Tibial artery (tissue), 4 donors: ENCODE measurements at regions not wholly inside any gene's neighbourhood (a gene's known extent, or its start where the extent isn't known, plus 50 kb on each side); places are given as distances from the start of the nearest gene placed in this dataset.

ENCODE experiments used
- DNase-seq, 2 donors: peaks; one replicate each; pipeline ENCODE4 v3.0.0-alpha.2; 2019
- H3K27ac ChIP-seq, 2 donors: fragments of 200-600 bp; sonication (generic) in 1 of 2; 1 replicate in 1 of 2; 2 replicates in 1 of 2; pipeline ENCODE4 v1.5.1; 2018 to 2019; ENCODE audit warnings: mild to moderate bottlenecking in 1 of 2
- H3K27me3 ChIP-seq, 2 donors: fragments of 200-600 bp; sonication (generic) in 1 of 2; one replicate each; pipeline versions ENCODE4 v1.5.1 to v1.6.0; 2016 to 2019
- H3K36me3 ChIP-seq, 3 donors: fragments of 200-600 bp; sonication (generic) in 2 of 3; one replicate each; pipeline ENCODE4 v1.5.1; 2016 to 2019; ENCODE audit warnings: mild to moderate bottlenecking in 2 of 3
- H3K4me1 ChIP-seq, 4 donors: fragments of 200-600 bp; sonication (generic) in 2 of 4; 1 replicate in 3 of 4; 2 replicates in 1 of 4; pipeline ENCODE4 v1.5.1; 2016 to 2019
- H3K4me3 ChIP-seq, 2 donors: fragments of 200-600 bp; sonication (generic) in 1 of 2; 1 replicate in 1 of 2; 2 replicates in 1 of 2; pipeline ENCODE4 v1.5.1; 2018 to 2019; ENCODE audit warnings: mild to moderate bottlenecking in 2 of 2
- H3K9me3 ChIP-seq, 3 donors: fragments of 200-600 bp; sonication (generic) in 1 of 3; one replicate each; pipeline ENCODE4 v1.5.1; 2016 to 2019
- intact Hi-C: fragments of 100-400 bp; cut with DNase I; formaldehyde crosslinking; loops from one replicate; pipeline ENCODE4 v1.15.0; 2023; ENCODE audit warnings: low total_unique reads
- TF ChIP-seq, protein P1 (sequence below), 2 experiments: fragments of 200-600 bp in 1 of 2; fragments of 450-650 bp in 1 of 2; IDR thresholded peaks; one replicate each; pipeline ENCODE4 v1.5.1; 2017 to 2019; ENCODE audit warnings: antibody characterized with exemption in 2 of 2, mild to moderate bottlenecking in 1 of 2, moderate library complexity in 1 of 2

DNA sequence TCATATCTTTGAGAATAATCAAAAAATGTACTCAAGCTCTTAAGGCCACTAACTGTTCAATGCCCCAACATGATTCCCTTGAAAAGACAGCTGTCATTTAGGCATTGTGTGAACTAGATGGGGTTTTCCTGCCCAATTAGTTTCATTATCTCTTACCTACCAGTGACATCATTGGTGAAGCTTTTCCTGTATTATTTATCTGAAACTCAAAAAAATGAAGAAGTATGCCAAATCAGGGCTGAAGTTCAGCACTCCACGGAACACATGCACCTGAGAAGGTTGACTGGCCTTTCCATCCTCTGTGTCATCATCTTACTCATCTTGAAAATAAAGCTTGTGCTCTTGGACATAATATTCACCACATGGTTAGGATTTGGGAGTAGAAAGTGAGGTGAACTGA is 126.4 kb downstream of the TXNL1 start:
- intact Hi-C loops: no loop called here
- TF ChIP-seq, protein P1, sequence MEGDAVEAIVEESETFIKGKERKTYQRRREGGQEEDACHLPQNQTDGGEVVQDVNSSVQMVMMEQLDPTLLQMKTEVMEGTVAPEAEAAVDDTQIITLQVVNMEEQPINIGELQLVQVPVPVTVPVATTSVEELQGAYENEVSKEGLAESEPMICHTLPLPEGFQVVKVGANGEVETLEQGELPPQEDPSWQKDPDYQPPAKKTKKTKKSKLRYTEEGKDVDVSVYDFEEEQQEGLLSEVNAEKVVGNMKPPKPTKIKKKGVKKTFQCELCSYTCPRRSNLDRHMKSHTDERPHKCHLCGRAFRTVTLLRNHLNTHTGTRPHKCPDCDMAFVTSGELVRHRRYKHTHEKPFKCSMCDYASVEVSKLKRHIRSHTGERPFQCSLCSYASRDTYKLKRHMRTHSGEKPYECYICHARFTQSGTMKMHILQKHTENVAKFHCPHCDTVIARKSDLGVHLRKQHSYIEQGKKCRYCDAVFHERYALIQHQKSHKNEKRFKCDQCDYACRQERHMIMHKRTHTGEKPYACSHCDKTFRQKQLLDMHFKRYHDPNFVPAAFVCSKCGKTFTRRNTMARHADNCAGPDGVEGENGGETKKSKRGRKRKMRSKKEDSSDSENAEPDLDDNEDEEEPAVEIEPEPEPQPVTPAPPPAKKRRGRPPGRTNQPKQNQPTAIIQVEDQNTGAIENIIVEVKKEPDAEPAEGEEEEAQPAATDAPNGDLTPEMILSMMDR (IDR thresholded peaks at IDR 0.05): no peak
- Histone ChIP-seq H3K27ac (no peak overlapping the region), H3K9me3 (no peaks in the 10 kb centered on the region), H3K36me3 (no peaks in the 10 kb centered on the region), H3K27me3 (no peaks in the 10 kb centered on the region), H3K4me3 (no peak overlapping the region), H3K4me1 (no peaks in the 10 kb centered on the region)
- no peak for DNase-seq

DNA sequence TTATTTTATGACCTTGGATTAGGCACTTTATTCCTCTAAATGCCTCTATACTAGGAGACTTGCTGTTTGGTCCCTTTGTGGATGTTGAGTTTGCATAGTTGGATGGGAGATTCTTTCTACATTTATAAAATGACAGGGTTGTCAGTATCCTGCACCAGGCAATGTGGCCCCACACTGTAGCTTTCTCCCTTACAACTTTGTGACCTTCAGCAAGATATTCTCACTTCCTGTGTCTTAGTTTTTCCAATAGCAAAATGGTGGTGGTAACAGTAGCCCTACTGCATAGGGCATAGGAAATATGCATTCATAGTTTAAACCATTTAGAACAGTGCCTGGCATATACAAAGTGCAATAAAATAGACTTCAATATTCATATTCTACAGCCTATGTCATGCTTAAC is 128.3 kb downstream of the TXNL1 start:
- no peak overlapping the region for H3K27ac ChIP-seq
- H3K36me3 ChIP-seq: no peaks in the 10 kb centered on the region

DNA sequence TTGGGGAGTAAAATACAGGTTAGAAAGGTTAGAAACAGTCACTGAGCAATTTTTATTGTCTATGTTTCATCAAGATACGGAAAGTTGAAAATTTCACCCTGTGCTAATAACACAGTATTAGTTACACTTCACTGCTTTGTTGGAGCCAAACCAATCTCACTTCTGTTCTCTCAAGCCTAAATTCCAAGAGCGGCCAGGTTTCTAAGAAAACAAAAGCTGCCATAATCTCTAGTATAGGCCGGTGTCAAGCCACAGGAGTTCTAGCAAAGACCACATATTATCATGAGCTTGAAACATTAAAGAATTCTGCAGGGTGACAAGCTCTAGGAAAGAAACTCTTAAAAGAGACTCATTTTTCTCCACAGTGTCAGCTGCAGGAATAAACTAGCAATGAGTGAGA is 128.7 kb downstream of the TXNL1 start:
- Histone ChIP-seq H3K27ac (no peak overlapping the region), H3K36me3 (no peaks in the 10 kb centered on the region), H3K27me3 (no peaks in the 10 kb centered on the region), H3K4me3 (no peak overlapping the region), H3K9me3 (no peaks in the 10 kb centered on the region), H3K4me1 (no peaks in the 10 kb centered on the region)
- intact Hi-C loops: no loop called here
- DNase-seq: no peak
- TF ChIP-seq, protein P1 (IDR thresholded peaks at IDR 0.05): no peak

More for the DNA sequence above, 128.3 kb downstream of the TXNL1 start:
- H3K4me1 ChIP-seq: no peaks in the 10 kb centered on the region
- no peak for DNase-seq
- intact Hi-C loops: no loop called here
- H3K9me3 ChIP-seq: no peaks in the 10 kb centered on the region
- TF ChIP-seq, protein P1 (IDR thresholded peaks at IDR 0.05): no peak
- H3K27me3 ChIP-seq: no peaks in the 10 kb centered on the region
- no peak overlapping the region for H3K4me3 ChIP-seq

DNA sequence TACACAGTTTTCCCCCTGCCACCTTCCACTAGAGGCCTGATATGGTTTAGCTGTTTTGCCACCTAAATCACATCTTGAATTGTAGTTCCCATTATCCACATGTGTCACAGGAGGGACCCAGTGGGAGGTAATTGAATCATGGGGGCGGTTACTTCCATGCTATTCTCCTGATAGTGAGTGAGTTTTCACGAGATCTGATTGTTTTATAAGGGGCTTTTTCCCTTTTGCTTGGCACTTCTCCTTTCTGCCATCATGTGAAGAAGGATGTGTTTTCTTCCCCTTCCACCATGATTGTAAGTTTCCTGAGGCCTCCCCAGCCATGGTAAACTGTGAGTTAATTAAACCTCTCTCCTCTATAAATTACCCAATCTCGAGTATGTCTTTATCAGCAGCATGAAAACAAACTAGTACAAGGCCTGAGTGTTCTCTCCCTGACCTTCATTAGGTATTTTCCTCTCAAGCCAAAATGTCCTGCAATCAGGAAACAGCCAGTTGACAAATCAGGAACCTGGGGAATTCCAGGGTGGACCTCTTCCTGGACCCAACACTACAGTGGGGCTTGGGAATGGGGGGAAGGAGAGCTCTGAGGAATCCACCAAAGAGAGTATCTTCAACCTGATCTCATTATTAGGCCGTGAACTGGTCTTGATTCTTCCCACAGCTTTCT is 129.9 kb downstream of the TXNL1 start:
- Histone ChIP-seq H3K27me3 (no peaks in the 10 kb centered on the region), H3K9me3 (no peaks in the 10 kb centered on the region), H3K4me1 (no peaks in the 10 kb centered on the region), H3K4me3 (no peak overlapping the region), H3K36me3 (no peaks in the 10 kb centered on the region), H3K27ac (no peak overlapping the region)
- TF ChIP-seq, protein P1 (IDR thresholded peaks at IDR 0.05): no peak
- intact Hi-C loops: no loop called here
- DNase-seq: no peak

DNA sequence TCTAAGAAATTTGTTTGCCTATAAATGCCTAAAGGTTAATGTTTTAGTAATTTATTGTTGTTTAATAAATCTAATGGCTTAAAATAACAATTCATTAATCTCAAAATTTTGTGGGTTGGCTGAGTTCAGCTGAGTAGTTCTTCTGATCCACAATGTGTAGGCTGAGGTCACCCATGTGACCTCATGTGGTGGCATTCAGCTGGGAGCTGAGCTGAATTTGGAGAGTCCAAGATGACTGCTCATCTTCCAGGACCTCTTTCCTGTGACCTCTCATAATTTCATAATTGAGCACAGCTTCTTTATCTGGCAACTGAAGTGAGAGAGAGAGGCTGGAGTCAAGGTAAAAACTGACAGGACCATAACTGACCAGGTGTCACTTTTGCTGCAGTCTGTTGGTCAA is 132.4 kb downstream of the TXNL1 start:
- DNase-seq: no peak
- intact Hi-C loops: no loop called here

More for the DNA sequence above, 132.4 kb downstream of the TXNL1 start:
- Histone ChIP-seq H3K9me3 (no peaks in the 10 kb centered on the region), H3K36me3 (no peaks in the 10 kb centered on the region), H3K27me3 (no peaks in the 10 kb centered on the region), H3K4me3 (no peak overlapping the region), H3K4me1 (peaks cover 0 to 11% (median 0%) of the 10 kb centered on the region in 4 donors), H3K27ac (no peak overlapping the region)
- TF ChIP-seq, protein P1 (IDR thresholded peaks at IDR 0.05): no peak
